ENCODE measurements at regions not wholly inside any gene's neighbourhood (a gene's known extent, or its start where the extent isn't known, plus 50 kb on each side); places are given as distances from the start of the nearest gene placed in this dataset.

DNA sequence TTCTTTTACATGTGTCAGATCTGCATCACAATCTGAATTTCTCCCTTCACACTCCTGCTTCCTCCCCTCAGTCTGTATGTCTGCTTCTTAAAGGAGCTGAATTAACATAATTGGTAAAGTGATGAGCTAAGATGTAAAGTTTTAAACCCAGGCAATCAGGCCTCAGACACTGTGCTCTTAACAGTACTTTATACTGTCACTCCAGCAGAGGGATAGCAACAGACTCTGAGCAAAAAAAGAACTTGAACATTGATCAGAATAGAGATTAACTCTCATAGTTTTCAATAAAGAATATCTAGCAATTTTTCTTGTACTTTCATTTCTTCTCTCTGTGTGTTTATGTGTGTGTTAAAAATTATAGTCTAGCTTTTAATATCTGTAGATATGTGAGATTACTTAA is 110.3 kb downstream of the DUSP10 start:
- Mint-ChIP-seq H3K27me3 (no peaks in the 10 kb centered on the region), H3K4me3 (no peak overlapping the region), H3K36me3 (no peaks in the 10 kb centered on the region), H3K9me3 (peaks cover 0 to 3% (median 0%) of the 10 kb centered on the region in 7 donors), H3K27ac (peak overlapping the region in 2 of 6 donors; percentile 33 to 39), H3K4me1 (no peaks in the 10 kb centered on the region)
- no peak for DNase-seq
- ATAC-seq (ENCODE audit: low read depth in 2 of 2): no peak

DNA sequence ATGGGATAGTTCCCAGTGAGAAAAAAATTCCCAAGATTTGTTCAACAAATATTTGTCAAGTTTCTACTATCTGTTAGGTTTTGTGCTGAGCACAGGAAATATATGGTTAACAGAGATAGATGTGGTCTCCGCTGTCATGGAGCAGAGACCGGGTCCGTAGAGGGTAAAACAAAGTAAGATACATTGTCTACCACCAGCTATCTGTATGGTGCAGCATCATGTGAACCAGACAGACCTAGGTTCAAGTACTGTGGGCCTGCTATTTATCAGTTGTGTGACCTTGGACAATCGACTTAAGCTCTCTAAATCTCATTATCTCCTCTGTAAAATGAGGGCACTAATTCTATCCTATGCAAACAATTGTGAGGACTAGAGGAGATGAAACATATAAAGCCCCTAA is 109.8 kb downstream of the DUSP10 start:
- ATAC-seq (ENCODE audit: low read depth in 2 of 2): no peak

DNA sequence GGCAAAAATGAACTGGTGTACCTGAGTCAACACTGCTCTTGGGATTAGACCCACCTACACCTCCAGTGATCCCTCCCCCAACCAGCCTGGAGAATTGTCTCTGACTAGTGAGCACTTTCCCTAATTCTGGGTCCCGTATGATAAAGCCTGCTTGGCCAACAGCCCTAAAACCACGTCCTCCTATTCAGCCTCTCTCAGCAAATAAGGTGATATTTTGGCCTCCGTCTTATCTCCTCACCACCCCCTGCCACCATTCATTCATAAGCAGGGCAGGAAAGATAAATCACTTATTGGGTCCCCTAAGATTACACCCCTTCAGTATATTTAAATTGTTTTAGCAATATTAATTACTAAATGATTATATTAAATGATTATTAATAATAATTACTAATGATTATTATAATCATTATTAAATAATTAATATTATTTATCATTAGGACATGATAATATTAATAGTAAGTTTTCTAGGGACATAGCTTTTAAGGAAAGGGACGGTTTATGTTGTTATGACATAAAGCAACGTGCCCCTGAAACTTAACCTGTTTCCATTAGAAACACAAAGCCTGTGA is 108.0 kb downstream of the DUSP10 start:
- Mint-ChIP-seq H3K27me3 (no peaks in the 10 kb centered on the region), H3K9me3 (peaks cover 0 to 4% (median 0%) of the 10 kb centered on the region in 7 donors), H3K4me3 (peak overlapping the region in 1 of 8 donors; percentile 41), H3K27ac (no peak overlapping the region), H3K36me3 (no peaks in the 10 kb centered on the region), H3K4me1 (no peaks in the 10 kb centered on the region)
- ATAC-seq (ENCODE audit: low read depth in 2 of 2) (no peak), DNase-seq (no peak)

More for the DNA sequence above, 109.8 kb downstream of the DUSP10 start:
- no peaks in the 10 kb centered on the region for H3K27me3 Mint-ChIP-seq
- no peak for DNase-seq
- peaks cover 0 to 3% (median 0%) of the 10 kb centered on the region in 7 donors for H3K9me3 Mint-ChIP-seq
- no peak overlapping the region for H3K27ac Mint-ChIP-seq
- H3K4me3 Mint-ChIP-seq: no peak overlapping the region
- H3K36me3 Mint-ChIP-seq: no peaks in the 10 kb centered on the region
- no peaks in the 10 kb centered on the region for H3K4me1 Mint-ChIP-seq

DNA sequence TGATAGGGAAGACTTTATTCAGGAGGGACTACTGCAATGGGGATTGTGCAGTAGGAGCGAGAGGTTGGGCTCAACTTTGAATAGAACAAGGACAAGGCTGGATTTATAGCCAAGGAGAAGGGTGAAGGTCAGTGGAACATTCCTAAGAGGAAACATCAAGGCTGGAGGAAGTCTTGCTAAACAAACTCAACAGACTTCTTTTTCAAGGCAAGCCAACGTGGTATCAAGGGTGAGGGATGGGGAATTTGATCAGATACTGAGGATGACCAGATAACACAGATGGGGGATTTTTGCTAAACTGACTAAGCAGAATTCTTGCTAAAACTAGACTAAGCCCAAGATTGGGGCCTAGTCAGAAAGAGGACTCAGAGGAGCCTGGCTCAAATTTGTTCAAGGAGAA is 107.3 kb downstream of the DUSP10 start:
- DNase-seq (no peak), ATAC-seq (ENCODE audit: low read depth in 2 of 2) (no peak)
- no peak overlapping the region for H3K4me3 Mint-ChIP-seq
- H3K9me3 Mint-ChIP-seq: peaks cover 0 to 4% (median 0%) of the 10 kb centered on the region in 7 donors
- no peaks in the 10 kb centered on the region for H3K4me1 Mint-ChIP-seq
- H3K36me3 Mint-ChIP-seq: no peaks in the 10 kb centered on the region
- H3K27ac Mint-ChIP-seq: peak overlapping the region in 1 of 6 donors; percentile 65
- H3K27me3 Mint-ChIP-seq: no peaks in the 10 kb centered on the region

DNA sequence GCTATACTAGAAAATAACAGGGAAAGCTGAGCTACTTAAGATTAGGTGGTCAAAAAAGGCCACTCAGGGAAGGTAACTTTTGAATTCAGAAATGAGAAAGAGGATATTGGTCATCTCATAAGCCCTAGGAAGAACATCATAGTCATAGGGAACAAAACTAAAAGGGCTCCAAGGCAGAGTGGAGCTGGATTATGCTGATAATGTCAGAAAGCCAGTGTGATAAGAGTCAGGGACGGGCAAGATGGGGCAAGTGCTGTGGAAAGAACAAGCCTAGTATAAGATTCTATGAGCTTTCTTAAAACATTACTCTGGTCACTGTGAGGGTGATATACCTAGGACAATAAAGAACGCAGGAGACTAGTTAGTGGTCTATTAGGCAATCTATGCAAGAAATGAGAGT is 106.6 kb downstream of the DUSP10 start:
- ATAC-seq (ENCODE audit: low read depth in 2 of 2) (no peak), DNase-seq (no peak)
- no peaks in the 10 kb centered on the region for H3K27me3 Mint-ChIP-seq
- H3K4me3 Mint-ChIP-seq: no peak overlapping the region
- no peaks in the 10 kb centered on the region for H3K4me1 Mint-ChIP-seq
- peak overlapping the region in 1 of 6 donors; percentile 38 for H3K27ac Mint-ChIP-seq
- H3K36me3 Mint-ChIP-seq: no peaks in the 10 kb centered on the region
- H3K9me3 Mint-ChIP-seq: peaks cover 0 to 4% (median 0%) of the 10 kb centered on the region in 7 donors

DNA sequence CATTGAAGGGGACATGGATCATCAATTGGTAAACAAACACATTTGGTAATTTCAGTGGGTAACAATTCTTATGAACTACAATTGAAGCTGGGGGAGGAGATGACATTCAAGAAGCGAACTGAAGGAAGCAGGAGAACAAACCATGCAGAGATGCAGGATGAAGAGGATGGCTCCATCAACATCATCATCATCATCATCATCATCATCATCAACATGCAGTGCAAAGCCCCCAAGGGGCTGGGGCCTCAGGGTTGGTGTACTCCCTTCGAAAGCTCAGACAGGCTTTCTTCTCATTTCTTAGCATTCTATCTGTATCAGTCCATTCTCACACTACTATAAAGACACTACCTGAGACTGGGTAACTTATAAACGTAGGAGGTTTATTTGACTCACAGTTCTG is 105.8 kb downstream of the DUSP10 start:
- H3K27ac Mint-ChIP-seq: peak overlapping the region in 2 of 6 donors; percentile 5 to 62
- H3K9me3 Mint-ChIP-seq: peaks cover 0 to 4% (median 0%) of the 10 kb centered on the region in 7 donors
- DNase-seq: no peak
- no peak for ATAC-seq (ENCODE audit: low read depth in 2 of 2)
- H3K4me3 Mint-ChIP-seq: no peak overlapping the region
- no peaks in the 10 kb centered on the region for H3K4me1 Mint-ChIP-seq
- no peaks in the 10 kb centered on the region for H3K36me3 Mint-ChIP-seq
- H3K27me3 Mint-ChIP-seq: no peaks in the 10 kb centered on the region

DNA sequence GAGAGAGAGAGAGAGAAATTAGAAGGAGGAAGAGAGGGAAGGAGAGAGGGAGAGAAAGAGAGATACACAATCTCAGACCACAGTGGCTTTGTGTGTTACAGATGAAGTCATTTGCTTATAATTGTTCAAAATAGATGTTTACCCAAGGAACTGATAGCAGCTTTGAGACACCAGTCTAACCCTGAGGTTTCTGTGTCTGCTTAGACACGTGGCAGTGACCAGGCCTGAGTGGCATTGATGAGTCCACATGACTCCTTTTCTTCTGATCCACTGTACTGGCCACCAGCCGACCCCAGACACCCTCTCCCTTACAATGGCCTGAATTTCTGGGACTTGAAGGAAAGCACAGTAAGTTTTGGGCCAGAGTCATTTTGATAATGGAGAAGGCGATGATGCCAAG is 104.9 kb downstream of the DUSP10 start:
- no peak overlapping the region for H3K4me3 Mint-ChIP-seq
- H3K36me3 Mint-ChIP-seq: no peaks in the 10 kb centered on the region
- H3K4me1 Mint-ChIP-seq: no peaks in the 10 kb centered on the region
- ATAC-seq (ENCODE audit: low read depth in 2 of 2) (no peak), DNase-seq (no peak)
- H3K27me3 Mint-ChIP-seq: no peaks in the 10 kb centered on the region
- no peak overlapping the region for H3K27ac Mint-ChIP-seq
- H3K9me3 Mint-ChIP-seq: peaks cover 0 to 4% (median 0%) of the 10 kb centered on the region in 7 donors

DNA sequence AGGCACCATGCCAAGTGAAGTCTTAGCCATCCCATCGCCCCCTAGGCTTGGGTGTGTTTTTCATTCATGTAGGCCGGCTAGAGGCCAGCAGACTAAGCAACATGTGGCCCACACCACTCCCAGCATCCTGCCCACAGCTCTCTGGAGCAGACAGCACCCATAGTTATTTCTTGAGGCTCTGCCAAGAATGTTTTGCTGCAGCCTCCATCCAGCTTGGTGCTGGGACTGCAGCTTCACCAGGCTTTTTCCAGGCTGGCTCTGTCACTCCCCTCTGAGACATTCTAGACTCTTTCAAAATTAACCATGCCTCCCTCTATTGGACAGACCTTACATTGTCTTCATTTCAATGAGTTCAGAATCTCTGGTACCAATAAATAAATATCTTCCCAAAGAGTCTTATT is 104.2 kb downstream of the DUSP10 start:
- ATAC-seq (ENCODE audit: low read depth in 2 of 2) (no peak), DNase-seq (no peak)
- Mint-ChIP-seq H3K27ac (no peak overlapping the region), H3K36me3 (no peaks in the 10 kb centered on the region), H3K4me1 (peaks cover 0 to under 1% (median 0%) of the 10 kb centered on the region in 3 donors), H3K4me3 (no peak overlapping the region), H3K9me3 (peaks cover 0 to 4% (median 0%) of the 10 kb centered on the region in 7 donors), H3K27me3 (no peaks in the 10 kb centered on the region)

DNA sequence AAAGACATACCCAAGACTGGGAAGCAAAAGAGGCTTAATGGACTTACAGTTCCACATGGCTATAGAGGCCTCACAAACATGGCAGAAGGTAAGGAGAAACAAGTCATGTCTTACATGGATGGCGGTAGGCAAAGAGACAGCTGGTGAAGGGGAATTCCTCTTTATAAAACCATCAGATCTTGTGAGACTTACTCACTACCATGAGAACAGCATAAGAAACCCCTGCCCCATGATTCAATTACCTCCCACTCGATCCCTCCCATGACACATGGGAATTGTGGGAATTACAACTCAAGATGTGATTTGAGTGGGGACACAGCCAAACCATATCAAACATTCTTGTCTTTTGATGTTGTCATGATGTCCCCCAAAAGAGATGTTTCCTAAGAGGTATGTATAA is 103.3 kb downstream of the DUSP10 start:
- Mint-ChIP-seq H3K36me3 (no peaks in the 10 kb centered on the region), H3K27me3 (no peaks in the 10 kb centered on the region), H3K27ac (no peak overlapping the region), H3K4me3 (no peak overlapping the region), H3K9me3 (peaks cover 0 to 4% (median 0%) of the 10 kb centered on the region in 7 donors), H3K4me1 (peaks cover 0 to 5% (median 2%) of the 10 kb centered on the region in 3 donors)
- ATAC-seq (ENCODE audit: low read depth in 2 of 2) (no peak), DNase-seq (no peak)

DNA sequence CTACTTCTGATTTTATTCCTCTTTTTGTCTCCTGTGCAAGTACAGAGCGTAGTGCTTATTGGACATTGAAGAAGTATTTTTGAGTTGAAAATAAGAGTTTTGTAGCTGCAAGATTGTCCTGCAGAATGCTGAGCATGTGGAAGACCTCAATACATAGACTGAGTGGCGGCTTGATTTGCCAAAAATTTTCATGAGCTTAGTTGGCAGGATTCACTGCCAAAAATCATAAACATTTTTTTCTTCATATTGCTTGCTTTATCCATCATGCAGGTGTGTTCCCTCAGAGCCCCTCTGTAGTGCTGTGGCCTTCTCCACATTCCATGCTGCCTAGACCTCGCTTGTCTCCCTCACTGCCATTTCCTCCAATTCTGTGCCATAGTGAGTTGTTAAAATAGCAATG is 100.1 kb downstream of the DUSP10 start:
- no peaks in the 10 kb centered on the region for H3K27me3 Mint-ChIP-seq
- DNase-seq (no peak), ATAC-seq (ENCODE audit: low read depth in 2 of 2) (no peak)
- H3K27ac Mint-ChIP-seq: no peak overlapping the region
- H3K4me1 Mint-ChIP-seq: peaks cover 8 to 17% (median 17%) of the 10 kb centered on the region in 3 donors
- peaks cover 0 to 2% (median 0%) of the 10 kb centered on the region in 7 donors for H3K9me3 Mint-ChIP-seq
- H3K36me3 Mint-ChIP-seq: no peaks in the 10 kb centered on the region
- H3K4me3 Mint-ChIP-seq: no peak overlapping the region

DNA sequence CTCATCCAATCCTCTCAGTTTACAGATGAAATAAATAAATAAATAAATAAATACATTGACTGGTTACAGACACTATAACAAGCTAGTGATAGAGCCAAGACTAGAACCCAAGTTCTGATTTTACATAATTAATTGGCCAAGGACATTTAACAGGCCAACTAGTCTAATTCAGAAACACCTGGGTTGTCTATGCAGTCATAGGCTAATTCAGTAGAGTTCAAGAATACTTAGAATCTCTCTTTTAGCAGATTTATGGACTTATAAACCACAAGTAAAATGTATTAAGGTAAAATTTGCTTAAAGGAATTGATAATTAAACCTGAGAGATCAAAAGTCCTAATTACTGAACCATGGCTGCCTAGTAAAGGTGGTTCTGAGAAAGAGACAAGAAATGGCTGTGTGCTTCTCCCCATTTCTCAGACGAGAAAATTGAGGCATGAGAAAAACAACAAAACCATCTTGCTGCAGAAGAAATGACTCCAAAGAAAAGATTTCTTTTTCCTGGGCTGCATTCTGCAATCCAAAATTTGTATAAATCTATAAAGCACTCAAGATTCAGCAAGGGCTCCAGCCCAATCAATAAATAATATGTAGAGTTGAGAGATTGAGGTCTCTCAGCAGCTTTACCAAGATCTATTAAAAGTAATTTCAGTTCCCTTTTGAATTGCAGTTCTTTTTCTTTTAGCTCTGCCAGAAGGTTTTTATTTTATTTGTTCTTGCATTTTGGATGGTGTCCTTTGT is 98.3 kb downstream of the DUSP10 start:
- Mint-ChIP-seq H3K4me1 (peaks cover 8 to 17% (median 17%) of the 10 kb centered on the region in 3 donors), H3K36me3 (no peaks in the 10 kb centered on the region), H3K27me3 (no peaks in the 10 kb centered on the region), H3K27ac (peak overlapping the region in 2 of 6 donors; percentile 10 to 24), H3K9me3 (no peaks in the 10 kb centered on the region), H3K4me3 (peak overlapping the region in 1 of 8 donors; percentile 12)
- no peak for ATAC-seq (ENCODE audit: low read depth in 2 of 2)
- DNase-seq: peak; percentile 0

DNA sequence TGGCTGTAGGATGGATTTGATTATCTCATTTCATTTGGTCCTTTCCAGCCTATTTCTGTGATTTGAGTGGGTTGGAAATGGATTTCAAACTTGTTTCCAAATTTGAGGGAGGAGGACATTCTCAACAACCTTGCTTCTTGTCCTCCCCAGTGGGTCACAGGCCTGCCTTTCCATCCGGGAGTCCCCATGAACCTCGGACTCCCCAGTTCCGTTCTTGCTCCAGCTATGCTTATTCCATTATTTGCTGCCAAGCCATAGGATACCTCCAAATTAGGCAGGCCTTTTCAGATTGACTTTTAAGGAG is 97.8 kb downstream of the DUSP10 start:
- H3K9me3 Mint-ChIP-seq: no peaks in the 10 kb centered on the region
- H3K27ac Mint-ChIP-seq: peak overlapping the region in 2 of 6 donors; percentile 10 to 24
- H3K27me3 Mint-ChIP-seq: no peaks in the 10 kb centered on the region
- no peak for ATAC-seq (ENCODE audit: low read depth in 2 of 2)
- no peaks in the 10 kb centered on the region for H3K36me3 Mint-ChIP-seq
- H3K4me3 Mint-ChIP-seq: peak overlapping the region in 3 of 8 donors; percentile 15 to 31 (median 31)
- peaks cover 8 to 17% (median 17%) of the 10 kb centered on the region in 3 donors for H3K4me1 Mint-ChIP-seq
- no peak for DNase-seq

DNA sequence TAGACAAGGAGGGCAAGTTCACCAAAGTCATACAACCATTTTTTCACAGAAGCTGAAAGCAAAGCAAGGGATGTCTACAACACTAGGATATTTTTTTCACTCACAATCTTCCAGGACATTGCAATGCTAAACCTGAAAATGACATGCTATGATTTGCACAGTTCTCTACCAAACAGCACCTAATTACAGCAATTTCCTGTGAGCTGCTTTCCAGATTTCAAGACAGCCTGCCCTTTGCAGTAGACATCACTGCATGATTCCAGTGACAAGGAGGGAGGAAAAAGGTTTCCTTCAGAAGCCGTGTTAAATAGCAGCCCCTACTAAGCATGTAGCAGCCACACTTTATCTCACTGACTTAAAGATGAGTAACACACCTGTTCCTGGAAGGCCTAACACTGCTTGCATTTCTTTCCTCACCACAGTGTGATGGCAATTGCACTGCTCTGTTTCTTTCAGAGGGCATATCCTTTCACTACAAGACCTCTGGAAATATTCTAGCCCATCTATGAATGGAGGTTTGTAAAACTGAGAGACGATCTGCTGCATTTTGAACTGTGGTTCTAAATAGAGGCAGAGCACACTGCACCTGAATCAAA is 97.1 kb downstream of the DUSP10 start:
- Mint-ChIP-seq H3K4me1 (peaks cover 8 to 17% (median 17%) of the 10 kb centered on the region in 3 donors), H3K4me3 (no peak overlapping the region), H3K36me3 (no peaks in the 10 kb centered on the region), H3K27ac (peak overlapping the region in 2 of 6 donors; percentile 10 to 40), H3K27me3 (no peaks in the 10 kb centered on the region), H3K9me3 (no peaks in the 10 kb centered on the region)
- ATAC-seq (ENCODE audit: low read depth in 2 of 2) (no peak), DNase-seq (no peak)

DNA sequence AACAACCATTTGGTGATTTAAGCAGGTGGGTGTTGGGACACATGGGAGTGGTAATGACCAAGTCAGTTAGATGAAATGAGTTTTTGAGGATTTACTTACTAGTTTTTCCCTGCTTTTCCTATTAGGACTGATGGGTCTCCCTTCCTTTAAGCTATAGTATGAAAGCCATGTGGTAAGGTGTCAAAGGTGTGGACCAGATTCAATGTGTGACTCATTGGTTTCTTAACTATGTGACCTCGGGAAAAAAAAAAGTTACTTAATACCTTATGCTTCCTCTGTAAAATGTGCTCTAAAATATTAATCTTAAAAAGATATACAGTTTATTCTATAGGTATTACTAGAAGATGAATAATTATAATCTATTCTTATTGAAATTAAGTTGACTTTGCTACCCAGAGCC is 93.7 kb downstream of the DUSP10 start:
- Mint-ChIP-seq H3K27ac (no peak overlapping the region), H3K27me3 (no peaks in the 10 kb centered on the region), H3K4me3 (no peak overlapping the region), H3K4me1 (peaks cover 8 to 17% (median 13%) of the 10 kb centered on the region in 3 donors), H3K36me3 (no peaks in the 10 kb centered on the region), H3K9me3 (peaks cover 0 to 2% (median 0%) of the 10 kb centered on the region in 7 donors)
- no peak for ATAC-seq (ENCODE audit: low read depth in 2 of 2)
- no peak for DNase-seq
